ENCODE measurements at regions not wholly inside any gene's neighbourhood (a gene's known extent, or its start where the extent isn't known, plus 50 kb on each side); places are given as distances from the start of the nearest gene placed in this dataset.

DNA sequence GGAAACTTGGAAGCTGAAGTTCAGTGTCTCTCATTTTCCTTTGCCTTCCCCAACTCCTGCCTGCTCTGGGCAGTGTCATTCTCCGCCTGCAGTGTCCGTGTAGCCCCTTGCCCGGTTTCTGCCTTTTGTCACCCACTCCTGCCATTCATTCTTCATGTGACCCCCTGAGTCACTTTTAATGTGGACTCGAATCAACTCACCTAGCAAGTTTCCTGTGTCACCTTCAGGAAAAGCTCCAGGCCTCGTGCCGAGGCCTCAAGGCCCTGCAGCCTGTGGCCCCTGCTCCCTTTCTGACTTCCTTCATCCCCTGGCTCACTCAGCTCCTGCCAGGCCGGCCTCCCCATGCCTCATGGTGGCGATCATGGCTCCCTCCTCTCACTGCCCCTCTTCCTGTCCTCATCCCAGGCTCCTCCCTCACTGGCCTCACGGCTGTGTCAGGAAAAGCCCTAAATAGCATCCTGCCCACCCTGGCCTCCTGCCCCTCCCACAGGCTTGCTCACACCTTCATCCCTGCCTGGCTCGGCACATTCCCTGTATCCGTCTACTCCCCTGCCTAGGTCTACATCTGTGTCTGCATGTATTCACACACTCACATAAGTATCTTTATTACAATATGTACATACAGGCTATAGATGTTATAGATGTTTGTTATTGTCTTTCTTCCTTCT lies 294.9 kb downstream of the MED10 start:
- H3K9me3 Mint-ChIP-seq (ENCODE audit: unreplicated experiment), result peaks cover 2% of the 10 kb centered on the region
- H3K4me1 Mint-ChIP-seq (ENCODE audit: low read depth, unreplicated experiment), result peaks cover 12% of the 10 kb centered on the region
- H3K27me3 Mint-ChIP-seq (ENCODE audit: unreplicated experiment), result peaks cover 4% of the 10 kb centered on the region
- TF ChIP-seq, protein P1, sequence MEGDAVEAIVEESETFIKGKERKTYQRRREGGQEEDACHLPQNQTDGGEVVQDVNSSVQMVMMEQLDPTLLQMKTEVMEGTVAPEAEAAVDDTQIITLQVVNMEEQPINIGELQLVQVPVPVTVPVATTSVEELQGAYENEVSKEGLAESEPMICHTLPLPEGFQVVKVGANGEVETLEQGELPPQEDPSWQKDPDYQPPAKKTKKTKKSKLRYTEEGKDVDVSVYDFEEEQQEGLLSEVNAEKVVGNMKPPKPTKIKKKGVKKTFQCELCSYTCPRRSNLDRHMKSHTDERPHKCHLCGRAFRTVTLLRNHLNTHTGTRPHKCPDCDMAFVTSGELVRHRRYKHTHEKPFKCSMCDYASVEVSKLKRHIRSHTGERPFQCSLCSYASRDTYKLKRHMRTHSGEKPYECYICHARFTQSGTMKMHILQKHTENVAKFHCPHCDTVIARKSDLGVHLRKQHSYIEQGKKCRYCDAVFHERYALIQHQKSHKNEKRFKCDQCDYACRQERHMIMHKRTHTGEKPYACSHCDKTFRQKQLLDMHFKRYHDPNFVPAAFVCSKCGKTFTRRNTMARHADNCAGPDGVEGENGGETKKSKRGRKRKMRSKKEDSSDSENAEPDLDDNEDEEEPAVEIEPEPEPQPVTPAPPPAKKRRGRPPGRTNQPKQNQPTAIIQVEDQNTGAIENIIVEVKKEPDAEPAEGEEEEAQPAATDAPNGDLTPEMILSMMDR (IDR thresholded peaks at IDR 0.05; ENCODE audit: partially characterized antibody, unreplicated experiment), result no peak
- peak; percentile 34 for DNase-seq
- H3K36me3 Mint-ChIP-seq (ENCODE audit: unreplicated experiment), result peaks cover 4% of the 10 kb centered on the region
- peak overlapping the region; percentile 23 for H3K27ac Mint-ChIP-seq (ENCODE audit: unreplicated experiment)
- H3K4me3 Mint-ChIP-seq (ENCODE audit: unreplicated experiment), result no peak overlapping the region

DNA sequence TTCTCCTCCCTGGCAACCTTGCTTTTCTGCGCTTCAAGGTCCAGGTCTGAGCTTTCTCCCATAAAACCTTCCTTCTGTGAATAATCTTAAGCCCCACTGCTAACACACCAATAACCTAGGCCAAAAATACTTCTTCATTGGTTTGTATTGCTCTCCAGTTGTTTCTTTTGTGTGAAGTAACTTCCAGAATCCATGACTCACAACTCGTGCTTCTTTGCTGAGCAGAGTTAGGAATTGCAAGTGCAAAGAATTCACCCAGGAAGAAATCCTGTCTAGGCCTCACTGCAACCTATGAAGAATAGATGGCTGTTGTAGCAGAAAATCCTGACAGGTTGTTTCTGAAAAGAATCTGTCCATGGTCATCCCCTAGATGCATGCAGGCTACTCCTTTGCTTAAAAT lies 295.7 kb downstream of the MED10 start:
- Mint-ChIP-seq H3K36me3 (ENCODE audit: unreplicated experiment) (no peaks in the 10 kb centered on the region), H3K4me1 (ENCODE audit: low read depth, unreplicated experiment) (peaks cover 8% of the 10 kb centered on the region), H3K27ac (ENCODE audit: unreplicated experiment) (no peak overlapping the region)

DNA sequence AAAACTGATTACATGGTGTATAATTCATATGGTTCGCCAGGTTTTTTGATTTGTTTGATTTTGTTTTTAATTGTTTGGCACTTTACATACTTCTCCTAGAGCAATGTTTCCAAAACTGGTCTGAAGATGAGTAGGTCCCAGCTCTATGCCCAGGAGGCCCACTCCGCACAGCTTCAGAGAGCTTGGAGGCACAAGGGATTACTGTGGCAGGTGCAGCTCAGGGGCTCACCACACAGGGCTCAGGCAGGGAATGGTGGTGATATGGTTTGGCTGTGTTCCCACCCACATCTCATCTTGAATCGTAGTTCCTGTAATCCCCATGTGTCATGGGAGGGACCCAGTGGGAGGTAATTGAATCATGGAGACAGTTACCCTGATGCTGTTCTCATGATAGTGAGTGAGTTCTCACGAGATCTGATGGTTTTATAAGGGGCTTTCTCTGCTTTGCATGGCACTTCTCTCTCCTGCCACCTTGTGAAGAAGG lies 296.6 kb downstream of the MED10 start:
- TF ChIP-seq, protein P1 (IDR thresholded peaks at IDR 0.05; ENCODE audit: partially characterized antibody, unreplicated experiment), result no peak
- Mint-ChIP-seq H3K4me3 (ENCODE audit: unreplicated experiment) (no peak overlapping the region), H3K4me1 (ENCODE audit: low read depth, unreplicated experiment) (peaks cover 8% of the 10 kb centered on the region), H3K36me3 (ENCODE audit: unreplicated experiment) (no peaks in the 10 kb centered on the region), H3K9me3 (ENCODE audit: unreplicated experiment) (peaks cover 2% of the 10 kb centered on the region), H3K27ac (ENCODE audit: unreplicated experiment) (no peak overlapping the region), H3K27me3 (ENCODE audit: unreplicated experiment) (peaks cover 7% of the 10 kb centered on the region)
- no peak for DNase-seq

More for the DNA sequence above, 295.7 kb downstream of the MED10 start:
- DNase-seq, result no peak
- TF ChIP-seq, protein P1 (IDR thresholded peaks at IDR 0.05; ENCODE audit: partially characterized antibody, unreplicated experiment), result no peak
- H3K9me3 Mint-ChIP-seq (ENCODE audit: unreplicated experiment), result peaks cover 2% of the 10 kb centered on the region
- H3K27me3 Mint-ChIP-seq (ENCODE audit: unreplicated experiment), result peaks cover 7% of the 10 kb centered on the region
- no peak overlapping the region for H3K4me3 Mint-ChIP-seq (ENCODE audit: unreplicated experiment)

DNA sequence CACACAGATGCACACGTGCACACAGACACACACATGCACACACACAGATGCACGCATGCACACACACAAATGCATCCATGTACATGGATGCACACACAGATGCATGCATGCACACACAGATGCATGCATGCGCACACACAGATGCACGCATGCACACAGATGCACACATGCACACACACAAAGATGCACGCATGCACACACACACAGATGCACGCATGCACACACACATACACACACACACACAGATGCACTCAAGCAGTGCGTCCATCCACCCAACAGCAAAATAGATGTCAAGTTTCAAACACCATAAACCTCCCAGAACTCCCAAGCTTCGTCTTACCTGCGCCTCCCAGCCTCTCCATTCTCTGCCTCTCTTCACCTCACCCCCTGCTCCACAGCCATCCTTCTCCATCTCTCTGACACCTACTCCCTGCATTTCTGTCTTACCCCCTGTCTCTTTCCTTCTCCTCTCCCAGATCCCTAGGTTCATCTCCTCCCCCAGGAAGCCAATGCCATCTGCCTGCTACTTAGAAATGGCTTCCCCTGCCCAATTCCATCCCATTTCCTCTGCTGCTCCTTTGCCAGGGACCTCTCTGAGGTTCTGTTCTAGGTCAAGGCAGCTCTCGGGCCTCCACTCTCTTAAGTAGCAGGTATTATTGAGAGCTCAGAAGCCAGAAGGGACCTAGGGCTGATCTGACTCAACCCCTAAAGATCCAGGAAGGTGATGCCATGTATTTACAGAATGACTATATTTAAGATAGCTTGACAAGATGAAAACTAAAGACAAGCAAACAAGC lies 297.2 kb downstream of the MED10 start:
- Mint-ChIP-seq H3K36me3 (ENCODE audit: unreplicated experiment) (no peaks in the 10 kb centered on the region), H3K27ac (ENCODE audit: unreplicated experiment) (no peak overlapping the region), H3K4me1 (ENCODE audit: low read depth, unreplicated experiment) (peaks cover 8% of the 10 kb centered on the region), H3K9me3 (ENCODE audit: unreplicated experiment) (peaks cover 2% of the 10 kb centered on the region), H3K4me3 (ENCODE audit: unreplicated experiment) (no peak overlapping the region), H3K27me3 (ENCODE audit: unreplicated experiment) (peaks cover 7% of the 10 kb centered on the region)
- no peak for DNase-seq
- TF ChIP-seq, protein P1 (IDR thresholded peaks at IDR 0.05; ENCODE audit: partially characterized antibody, unreplicated experiment), result no peak

- H3K4me3 Mint-ChIP-seq (ENCODE audit: unreplicated experiment), result no peak overlapping the region
- peaks cover 8% of the 10 kb centered on the region for H3K4me1 Mint-ChIP-seq (ENCODE audit: low read depth, unreplicated experiment)
- H3K36me3 Mint-ChIP-seq (ENCODE audit: unreplicated experiment), result no peaks in the 10 kb centered on the region
- DNase-seq, result no peak
- peaks cover 7% of the 10 kb centered on the region for H3K27me3 Mint-ChIP-seq (ENCODE audit: unreplicated experiment)
- peaks cover 2% of the 10 kb centered on the region for H3K9me3 Mint-ChIP-seq (ENCODE audit: unreplicated experiment)
- no peak overlapping the region for H3K27ac Mint-ChIP-seq (ENCODE audit: unreplicated experiment)
- TF ChIP-seq, protein P1 (IDR thresholded peaks at IDR 0.05; ENCODE audit: partially characterized antibody, unreplicated experiment), result no peak
These were observed 297.9 kb downstream of the MED10 start for GRCh38 chr5:6080436-6080835.

Measured in glutamatergic neuron (in vitro differentiated cells).